HCT116 (cell line): ENCODE measurements at regions not wholly inside any gene's neighbourhood (a gene's known extent, or its start where the extent isn't known, plus 50 kb on each side); places are given as distances from the start of the nearest gene placed in this dataset.
A peak's percentile ranks its signal among the peaks of the same experiment; 100 is the strongest.

Experiments used
- ATAC-seq: fragments of 200-7000 bp; cut with Tn5 transposase; 2 replicates; pipeline ENCODE4 v1.9.1; 2020; ENCODE audit warnings: mild to moderate bottlenecking, moderate library complexity
- BruUV-seq: library from RNA; stranded (reverse); fragments of 400-500 nt; replicated peaks from 2 replicates; lab custom pipeline; 2021; lab: Mats Ljungman, UMichigan
- CTCF ChIA-PET: fragments of 300-600 bp; sonication (Branson Sonifier 250); formaldehyde crosslinking; loops from one replicate; lab custom pipeline; 2021; ENCODE audit warnings: antibody characterized with exemption; lab: Charles Lee
- POLR2A ChIA-PET: fragments of 300-600, 350-600 bp; sonication (Branson Sonifier 250); formaldehyde crosslinking; loops from one replicate; lab custom pipeline; 2021; ENCODE audit warnings: antibody characterized with exemption; lab: Charles Lee
- RAD21 ChIA-PET, 2 experiments: fragments of 300-600 bp; sonication (Branson Sonifier 250); formaldehyde crosslinking; loops; one replicate each; lab custom pipeline; 2023; ENCODE audit warnings: low total read pairs in 2 of 2; ENCODE audit not compliant: uncharacterized antibody in 2 of 2, unreplicated experiment in 2 of 2, low non-redundant PET in 1 of 2; lab: Charles Lee
- DNase-seq: peaks from one replicate; pipeline ENCODE4 v3.0.0-alpha.2; 2010; ENCODE audit warnings: low read depth, low spot score
- H2AFZ ChIP-seq: fragments of 200-600 bp; shearing (Covaris generic), sonication (generic); 2 replicates; pipeline ENCODE4 v1.6.1; 2017; ENCODE audit warnings: low read depth, mixed run types, mixed read lengths, antibody characterized with exemption, low read length; ENCODE audit not compliant: poor library complexity, severe bottlenecking
- H3K27ac ChIP-seq: 2 replicates; pipeline ENCODE4 v1.5.1; 2012; ENCODE audit warnings: low read depth, low read length
- H3K27me3 ChIP-seq: fragments of 200-600 bp; sonication (generic); 2 replicates; pipeline ENCODE4 v1.6.1; 2016; ENCODE audit warnings: mixed run types, low read length, mixed read lengths; ENCODE audit not compliant: insufficient read depth
- H3K36me3 ChIP-seq, 2 experiments: fragments of 200-500 bp in 1 of 2; fragments of 200-600 bp in 1 of 2; sonication (Bioruptor generic) in 1 of 2; sonication (generic) in 1 of 2; 2 replicates each; pipeline versions ENCODE4 v1.5.1 to v1.6.1; 2014 to 2016; ENCODE audit warnings: low read length in 2 of 2, inconsistent platforms in 1 of 2, mixed read lengths in 1 of 2, mixed run types in 1 of 2; ENCODE audit not compliant: insufficient read depth in 2 of 2, control insufficient read depth in 1 of 2
- H3K4me1 ChIP-seq, 2 experiments: fragments of 200-600 bp in 1 of 2; sonication (generic) in 1 of 2; 2 replicates each; pipeline versions ENCODE4 v1.5.1 to v1.6.1; 2012 to 2017; ENCODE audit warnings: low read length in 2 of 2, inconsistent platforms in 1 of 2, mild to moderate bottlenecking in 1 of 2, mixed read lengths in 1 of 2, mixed run types in 1 of 2, moderate library complexity in 1 of 2; ENCODE audit not compliant: insufficient read depth in 2 of 2, control insufficient read depth in 1 of 2
- H3K4me2 ChIP-seq: fragments of 200-600 bp; sonication (generic); 2 replicates; pipeline ENCODE4 v1.6.1; 2017; ENCODE audit warnings: mixed run types, low read length, mixed read lengths
- H3K4me3 ChIP-seq, 2 experiments: fragments of 200-600 bp in 1 of 2; sonication (generic) in 1 of 2; replicated peaks in 1 of 2; 2 replicates each; pipeline ENCODE4 v1.5.1; 2011 to 2016; ENCODE audit warnings: low read length in 2 of 2, control low read depth in 1 of 2, low read depth in 1 of 2, mild to moderate bottlenecking in 1 of 2, mixed read lengths in 1 of 2, mixed run types in 1 of 2
- H3K79me2 ChIP-seq: fragments of 200-600 bp; sonication (generic); 2 replicates; pipeline ENCODE4 v1.6.1; 2017; ENCODE audit warnings: mild to moderate bottlenecking, mixed run types, low read length, moderate library complexity, mixed read lengths; ENCODE audit not compliant: insufficient read depth
- H3K9ac ChIP-seq: fragments of 200-600 bp; sonication (generic); 2 replicates; pipeline ENCODE4 v1.6.1; 2016; ENCODE audit warnings: low read length, mixed read lengths
- H3K9me2 ChIP-seq: fragments of 200-600 bp; sonication (generic), shearing (Covaris generic); 2 replicates; pipeline ENCODE4 v1.6.1; 2017; ENCODE audit warnings: mixed run types, mild to moderate bottlenecking, moderate library complexity; ENCODE audit not compliant: insufficient read depth
- H3K9me3 ChIP-seq, 2 experiments: fragments of 200-500 bp in 1 of 2; fragments of 200-600 bp in 1 of 2; sonication (Bioruptor generic) in 1 of 2; sonication (generic) in 1 of 2; 2 replicates each; pipeline ENCODE4 v1.6.1; 2014 to 2017; ENCODE audit warnings: low read length in 2 of 2, mixed read lengths in 2 of 2, inconsistent platforms in 1 of 2, low read depth in 1 of 2, mild to moderate bottlenecking in 1 of 2, mixed run types in 1 of 2, moderate library complexity in 1 of 2; ENCODE audit not compliant: control insufficient read depth in 1 of 2, insufficient read depth in 1 of 2
- H4K20me1 ChIP-seq: fragments of 200-600 bp; sonication (generic), shearing (Covaris generic); 2 replicates; pipeline ENCODE4 v1.6.1; 2017; ENCODE audit warnings: mixed run types, mild to moderate bottlenecking, moderate library complexity; ENCODE audit not compliant: insufficient read depth
- EGR1 ChIP-seq: IDR thresholded peaks from 2 replicates; pipeline ENCODE4 v1.6.1; 2012; ENCODE audit warnings: low read depth
- ELF1 ChIP-seq: IDR thresholded peaks from 2 replicates; pipeline ENCODE4 v1.6.1; 2012; ENCODE audit warnings: low read depth, borderline replicate concordance
- EZH2 ChIP-seq: fragments of 200-600 bp; sonication (generic); IDR thresholded peaks from 2 replicates; pipeline ENCODE4 v1.6.1; 2017; ENCODE audit warnings: antibody characterized with exemption, mixed run types
- POLR2A ChIP-seq: IDR thresholded peaks from 2 replicates; pipeline ENCODE4 v1.7.0; 2011; ENCODE audit warnings: borderline replicate concordance; ENCODE audit not compliant: insufficient read depth, insufficient read length; ENCODE audit errors: extremely low read depth
- SRF ChIP-seq: IDR thresholded peaks from 2 replicates; pipeline ENCODE4 v1.6.1; 2012; ENCODE audit warnings: low read depth
- TCF7L2 ChIP-seq: IDR thresholded peaks from 2 replicates; pipeline ENCODE4 v1.7.0; 2011; ENCODE audit warnings: borderline replicate concordance, inconsistent platforms; ENCODE audit not compliant: insufficient read depth, insufficient read length; ENCODE audit errors: extremely low read depth
- YY1 ChIP-seq: IDR thresholded peaks from 2 replicates; pipeline ENCODE4 v1.6.1; 2011; ENCODE audit warnings: low read length, low read depth, moderate library complexity, mild to moderate bottlenecking; ENCODE audit not compliant: insufficient replicate concordance; ENCODE audit errors: extremely low read depth
- ZFX ChIP-seq: fragments of 450-650 bp; IDR thresholded peaks from 2 replicates; pipeline ENCODE4 v1.6.1; 2017
- ZNF274 ChIP-seq: fragments of 200-500 bp; sonication (Bioruptor generic); IDR thresholded peaks from 2 replicates; pipeline ENCODE4 v1.6.1; 2014; ENCODE audit warnings: mild to moderate bottlenecking, low read depth, low read length, inconsistent platforms
- intact Hi-C: fragments of 100-400 bp; cut with micrococcal nuclease; formaldehyde crosslinking; loops from 2 replicates; pipeline ENCODE4 v1.10.0; 2022
- TF ChIP-seq, protein P1 (sequence below): IDR thresholded peaks from 2 replicates; pipeline ENCODE4 v1.6.1; 2012
- TF ChIP-seq, protein P2 (sequence below), 3 experiments: fragments of 200-600 bp in 1 of 3; sonication (generic) in 1 of 3; IDR thresholded peaks in 2 of 3; conservative IDR thresholded peaks in 1 of 3; 2 replicates each; pipeline ENCODE4 v1.5.1; 2012 to 2017; ENCODE audit warnings: low read depth in 2 of 3, low read length in 2 of 3, antibody characterized with exemption in 1 of 3, borderline replicate concordance in 1 of 3, control low read depth in 1 of 3, mild to moderate bottlenecking in 1 of 3, mixed read lengths in 1 of 3, mixed run types in 1 of 3, moderate library complexity in 1 of 3; ENCODE audit not compliant: insufficient read depth in 1 of 3
- TF ChIP-seq, protein P3 (sequence below): IDR thresholded peaks from 2 replicates; pipeline ENCODE4 v1.6.1; 2012

DNA sequence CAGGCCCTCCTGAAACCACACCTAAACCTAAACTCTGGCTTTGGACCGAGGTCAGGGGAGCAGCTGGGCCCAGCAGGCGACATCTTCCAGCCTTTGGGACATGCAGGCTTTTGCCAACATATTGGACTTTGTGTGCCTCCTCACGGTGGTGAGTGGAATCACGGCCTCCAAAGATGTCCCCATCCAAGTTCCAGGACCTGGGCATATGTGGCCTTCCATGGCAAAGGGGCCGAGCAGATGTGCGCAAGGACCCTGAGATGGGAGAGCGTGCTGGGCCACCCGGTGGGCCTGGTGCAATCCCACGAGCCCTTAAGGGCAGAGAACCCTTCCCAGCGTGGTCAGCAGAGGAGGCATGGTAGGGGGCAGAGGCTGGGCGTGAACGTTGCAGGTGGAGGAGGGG lies 160.8 kb upstream of the C1orf174 start:
- intact Hi-C loops = no loop called here

DNA sequence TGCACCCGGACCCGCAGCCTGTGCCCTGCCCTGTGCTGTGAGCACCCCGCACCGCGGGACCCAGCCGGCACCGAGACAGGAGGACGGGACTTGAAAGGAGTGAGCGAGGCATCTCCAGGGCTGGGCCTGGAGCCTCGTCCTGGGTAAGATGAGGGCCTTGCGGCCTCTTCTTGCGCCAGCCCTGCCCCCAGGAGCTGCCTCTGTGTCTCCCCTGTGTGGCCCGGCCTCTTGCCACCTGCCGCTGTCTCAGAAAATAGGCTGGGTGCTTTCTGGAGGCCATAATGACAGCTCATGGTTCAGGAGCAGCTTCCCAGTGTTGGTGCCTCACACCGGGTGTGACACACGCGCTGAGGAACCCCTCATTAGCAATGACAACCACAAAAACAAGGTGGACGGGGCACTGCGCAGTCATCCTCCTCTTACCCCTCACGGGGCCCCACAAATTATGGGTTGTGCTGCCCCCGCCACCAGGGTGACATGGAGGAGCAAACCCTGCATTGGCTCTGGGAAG lies 161.5 kb upstream of the C1orf174 start:
- no peaks in the 10 kb centered on the region for H3K9me2 ChIP-seq
- H4K20me1 ChIP-seq = no peaks in the 10 kb centered on the region
- no peak overlapping the region for H2AFZ ChIP-seq
- DNase-seq (no peak), ATAC-seq (no peak)
- intact Hi-C loops = no loop called here
- H3K4me3 ChIP-seq = no peak overlapping the region
- RAD21 ChIA-PET = no interaction called here
- BruUV-seq = no TSS peak
- TF ChIP-seq POLR2A (no peak), TCF7L2 (no peak), YY1 (no peak), ZFX (no peak), ZNF274 (no peak), SRF (no peak), ELF1 (no peak), EZH2 (no peak)
- TF ChIP-seq, protein P1, sequence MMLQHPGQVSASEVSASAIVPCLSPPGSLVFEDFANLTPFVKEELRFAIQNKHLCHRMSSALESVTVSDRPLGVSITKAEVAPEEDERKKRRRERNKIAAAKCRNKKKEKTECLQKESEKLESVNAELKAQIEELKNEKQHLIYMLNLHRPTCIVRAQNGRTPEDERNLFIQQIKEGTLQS = no peak
- TF ChIP-seq, protein P2, sequence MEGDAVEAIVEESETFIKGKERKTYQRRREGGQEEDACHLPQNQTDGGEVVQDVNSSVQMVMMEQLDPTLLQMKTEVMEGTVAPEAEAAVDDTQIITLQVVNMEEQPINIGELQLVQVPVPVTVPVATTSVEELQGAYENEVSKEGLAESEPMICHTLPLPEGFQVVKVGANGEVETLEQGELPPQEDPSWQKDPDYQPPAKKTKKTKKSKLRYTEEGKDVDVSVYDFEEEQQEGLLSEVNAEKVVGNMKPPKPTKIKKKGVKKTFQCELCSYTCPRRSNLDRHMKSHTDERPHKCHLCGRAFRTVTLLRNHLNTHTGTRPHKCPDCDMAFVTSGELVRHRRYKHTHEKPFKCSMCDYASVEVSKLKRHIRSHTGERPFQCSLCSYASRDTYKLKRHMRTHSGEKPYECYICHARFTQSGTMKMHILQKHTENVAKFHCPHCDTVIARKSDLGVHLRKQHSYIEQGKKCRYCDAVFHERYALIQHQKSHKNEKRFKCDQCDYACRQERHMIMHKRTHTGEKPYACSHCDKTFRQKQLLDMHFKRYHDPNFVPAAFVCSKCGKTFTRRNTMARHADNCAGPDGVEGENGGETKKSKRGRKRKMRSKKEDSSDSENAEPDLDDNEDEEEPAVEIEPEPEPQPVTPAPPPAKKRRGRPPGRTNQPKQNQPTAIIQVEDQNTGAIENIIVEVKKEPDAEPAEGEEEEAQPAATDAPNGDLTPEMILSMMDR (IDR thresholded peaks at IDR 0.05 in 2 of 3, conservative IDR thresholded peaks at IDR 0.05 in 1 of 3; ENCODE audit: borderline replicate concordance in 1 of 3, insufficient read depth in 1 of 3, low read depth in 2 of 3, low read length in 2 of 3) = no peak
- TF ChIP-seq, protein P3, sequence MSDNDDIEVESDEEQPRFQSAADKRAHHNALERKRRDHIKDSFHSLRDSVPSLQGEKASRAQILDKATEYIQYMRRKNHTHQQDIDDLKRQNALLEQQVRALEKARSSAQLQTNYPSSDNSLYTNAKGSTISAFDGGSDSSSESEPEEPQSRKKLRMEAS = no peak
- no peaks in the 10 kb centered on the region; a peak in 1 of 4 replicates for H3K9me3 ChIP-seq
- H3K4me1 ChIP-seq = no peaks in the 10 kb centered on the region
- no peak overlapping the region for H3K4me2 ChIP-seq
- H3K36me3 ChIP-seq = no peaks in the 10 kb centered on the region
- no peaks in the 10 kb centered on the region for H3K79me2 ChIP-seq
- H3K27me3 ChIP-seq = no peaks in the 10 kb centered on the region
- POLR2A ChIA-PET = no interaction called here
- no peak overlapping the region for H3K27ac ChIP-seq
- CTCF ChIA-PET = no interaction called here
- H3K9ac ChIP-seq = no peak overlapping the region

More for the DNA sequence above, 160.8 kb upstream of the C1orf174 start:
- no TSS peak for BruUV-seq
- POLR2A ChIA-PET = no interaction called here
- H3K4me2 ChIP-seq = no peak overlapping the region
- TF ChIP-seq, protein P2 (IDR thresholded peaks at IDR 0.05 in 2 of 3, conservative IDR thresholded peaks at IDR 0.05 in 1 of 3; ENCODE audit: borderline replicate concordance in 1 of 3, insufficient read depth in 1 of 3, low read depth in 2 of 3, low read length in 2 of 3) = 0 out of 6 replicates have a peak, but pooled peaks of 1 of the 3 experiments have one; percentile 8
- TF ChIP-seq EGR1 = no peak
- TF ChIP-seq, all 23 proteins: peak for 1
- Histone ChIP-seq H3K9me3 (no peaks in the 10 kb centered on the region; a peak in 1 of 4 replicates), H4K20me1 (no peaks in the 10 kb centered on the region), H3K4me3 (no peak overlapping the region), H3K36me3 (no peaks in the 10 kb centered on the region), H3K9me2 (no peaks in the 10 kb centered on the region), H3K4me1 (no peaks in the 10 kb centered on the region), H3K79me2 (no peaks in the 10 kb centered on the region), H2AFZ (no peak overlapping the region), H3K27ac (no peak overlapping the region), H3K27me3 (no peaks in the 10 kb centered on the region), H3K9ac (no peak overlapping the region)
- ATAC-seq (peak; percentile 18; the same call in 1 of the 2 replicates), DNase-seq (no peak)
- RAD21 ChIA-PET = no interaction called here
- CTCF ChIA-PET = no interaction called here
